BLaER1 treated with 17β-estradiol and CSF1 and Interleukin-3, amounts not matched to agents 10 nM and 100 nM (cell line): ENCODE measurements at regions not wholly inside any gene's neighbourhood (a gene's known extent, or its start where the extent isn't known, plus 50 kb on each side); places are given as distances from the start of the nearest gene placed in this dataset.

ENCODE experiments used
- H3K27ac ChIP-seq, 11 experiments: shearing (Covaris generic); formaldehyde crosslinking; 2 replicates each; pipeline ENCODE4 v1.8.1; 2022
- H3K27me3 ChIP-seq, 11 experiments: shearing (Covaris generic); formaldehyde crosslinking; 2 replicates each; pipeline ENCODE4 v1.8.1; 2022
- H3K36me3 ChIP-seq, 11 experiments: shearing (Covaris generic); formaldehyde crosslinking; 2 replicates each; pipeline ENCODE4 v1.8.1; 2022
- H3K4me1 ChIP-seq, 10 experiments: shearing (Covaris generic); formaldehyde crosslinking; 2 replicates each; pipeline ENCODE4 v1.8.1; 2022
- H3K4me2 ChIP-seq, 11 experiments: shearing (Covaris generic); formaldehyde crosslinking; 2 replicates each; pipeline ENCODE4 v1.8.1; 2022
- H3K4me3 ChIP-seq, 10 experiments: shearing (Covaris generic); formaldehyde crosslinking; 2 replicates each; pipeline ENCODE4 v1.8.1; 2022
- H3K9ac ChIP-seq, 11 experiments: shearing (Covaris generic); formaldehyde crosslinking; 2 replicates each; pipeline ENCODE4 v1.8.1; 2022
- H3K9me3 ChIP-seq, 11 experiments: shearing (Covaris generic); formaldehyde crosslinking; replicated peaks in 1 of 11; 2 replicates each; pipeline ENCODE4 v1.8.1; 2022
- H4K20me1 ChIP-seq, 11 experiments: shearing (Covaris generic); formaldehyde crosslinking; 2 replicates each; pipeline ENCODE4 v1.8.1; 2022
- Cebpa-rat ChIP-seq, 11 experiments: shearing (Covaris generic); IDR thresholded peaks; 2 replicates each; pipeline ENCODE4 v1.8.1; 2022

DNA sequence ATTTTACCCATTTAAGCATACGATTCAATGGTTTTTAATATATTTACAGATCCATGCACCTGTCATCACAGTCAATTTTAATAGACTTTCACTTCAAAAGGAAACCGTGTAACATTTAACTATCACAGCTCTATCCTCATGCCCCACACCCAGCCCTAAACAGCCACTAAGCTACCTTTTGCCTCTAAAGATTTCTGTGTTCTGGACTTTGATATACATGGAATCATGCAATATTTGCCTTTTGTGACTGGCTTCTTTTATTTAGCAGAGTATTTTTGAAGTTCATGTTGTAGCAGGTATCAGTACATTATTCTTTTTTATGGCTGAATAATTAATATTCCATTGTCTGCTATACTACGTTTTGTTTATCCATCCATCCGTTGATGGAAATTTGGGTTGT lies 50.3 kb upstream of the STX16 start:
- Histone ChIP-seq H3K27ac (no peak overlapping the region), H3K9me3 (no peaks in the 10 kb centered on the region; a peak in 1 of 22 replicates), H3K4me3 (no peak overlapping the region), H3K4me1 (peaks cover 0 to 21% (median 11%) of the 10 kb centered on the region in 10 experiments; a peak in 13 of 20 replicates), H3K4me2 (no peak overlapping the region), H3K36me3 (no peaks in the 10 kb centered on the region), H3K27me3 (no peaks in the 10 kb centered on the region), H4K20me1 (no peaks in the 10 kb centered on the region), H3K9ac (no peak overlapping the region)
- TF ChIP-seq Cebpa-rat (IDR thresholded peaks at IDR 0.05) = no peak

DNA sequence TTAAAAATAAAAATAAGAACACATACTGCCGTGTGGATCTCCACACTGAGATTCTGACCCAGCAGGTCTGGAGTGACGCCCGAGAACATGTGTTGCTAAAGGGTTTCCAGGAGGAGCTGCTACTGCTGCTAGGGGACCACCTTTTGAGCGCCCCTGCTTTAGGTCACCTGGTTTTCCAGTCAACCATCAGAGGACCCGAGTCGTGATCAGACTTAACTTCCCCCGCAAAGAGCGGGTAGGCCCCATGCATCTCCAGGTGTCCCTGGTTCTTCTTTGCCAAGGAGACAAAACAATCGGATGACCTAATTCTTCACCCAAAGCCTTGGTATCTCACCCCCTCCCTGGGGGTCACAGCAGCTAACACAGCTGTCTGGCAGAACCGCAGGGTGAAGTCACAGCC lies 51.1 kb upstream of the STX16 start:
- no peak overlapping the region for H3K4me2 ChIP-seq
- no peak overlapping the region for H3K27ac ChIP-seq
- H3K4me1 ChIP-seq = peaks cover 0 to 16% (median 9%) of the 10 kb centered on the region in 10 experiments; a peak in 13 of 20 replicates
- no peaks in the 10 kb centered on the region; a peak in 1 of 22 replicates for H3K9me3 ChIP-seq
- no peak overlapping the region for H3K9ac ChIP-seq
- no peaks in the 10 kb centered on the region for H3K27me3 ChIP-seq
- no peaks in the 10 kb centered on the region for H3K36me3 ChIP-seq
- no peak overlapping the region for H3K4me3 ChIP-seq
- no peaks in the 10 kb centered on the region for H4K20me1 ChIP-seq
- no peak for TF ChIP-seq Cebpa-rat (IDR thresholded peaks at IDR 0.05)

DNA sequence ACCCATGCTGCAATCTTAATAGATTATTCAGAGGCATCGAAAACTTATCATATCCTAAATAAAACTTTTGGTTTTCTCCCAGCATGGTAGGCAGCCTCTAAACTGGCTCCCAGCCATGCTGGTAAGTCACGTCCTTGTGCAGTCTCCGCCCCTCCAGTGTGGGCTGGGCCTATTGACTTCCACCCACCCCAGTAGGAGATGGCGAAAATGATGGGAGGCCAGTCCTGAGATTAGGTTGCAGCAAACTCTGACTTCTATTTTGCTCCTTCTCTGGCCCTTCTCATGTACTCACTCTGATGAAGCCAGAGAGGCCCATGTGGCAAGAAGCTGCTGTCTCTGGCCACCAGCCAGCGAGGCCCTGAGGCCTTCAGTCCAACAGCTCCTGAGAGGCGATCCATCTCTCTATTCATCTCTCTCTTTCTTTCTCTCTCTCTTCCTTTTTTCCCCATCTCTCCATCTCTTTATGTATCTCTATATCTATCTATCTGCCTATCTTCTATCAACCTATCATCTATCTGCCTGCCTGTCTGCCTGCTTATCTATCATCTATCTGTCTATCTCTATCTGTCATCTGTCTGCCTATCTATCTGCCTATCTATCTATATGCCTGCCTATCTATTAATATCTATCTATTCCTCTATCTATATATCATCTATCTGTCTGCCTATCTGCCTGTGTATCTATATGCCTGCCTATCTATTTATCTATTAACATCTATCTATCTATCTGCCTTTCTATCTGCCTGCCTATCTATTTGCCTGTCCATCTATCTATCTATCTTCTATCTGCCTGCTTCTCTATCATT lies 52.7 kb upstream of the STX16 start:
- no peaks in the 10 kb centered on the region; a peak in 1 of 22 replicates for H3K9me3 ChIP-seq
- H3K4me1 ChIP-seq = peaks cover 0 to 6% (median 0%) of the 10 kb centered on the region in 10 experiments; a peak in 2 of 20 replicates
- H3K4me2 ChIP-seq = no peak overlapping the region
- H3K4me3 ChIP-seq = no peak overlapping the region
- no peaks in the 10 kb centered on the region for H3K36me3 ChIP-seq
- H3K27ac ChIP-seq = no peak overlapping the region
- H4K20me1 ChIP-seq = no peaks in the 10 kb centered on the region
- H3K9ac ChIP-seq = no peak overlapping the region
- TF ChIP-seq Cebpa-rat (IDR thresholded peaks at IDR 0.05) = no peak
- no peaks in the 10 kb centered on the region for H3K27me3 ChIP-seq

DNA sequence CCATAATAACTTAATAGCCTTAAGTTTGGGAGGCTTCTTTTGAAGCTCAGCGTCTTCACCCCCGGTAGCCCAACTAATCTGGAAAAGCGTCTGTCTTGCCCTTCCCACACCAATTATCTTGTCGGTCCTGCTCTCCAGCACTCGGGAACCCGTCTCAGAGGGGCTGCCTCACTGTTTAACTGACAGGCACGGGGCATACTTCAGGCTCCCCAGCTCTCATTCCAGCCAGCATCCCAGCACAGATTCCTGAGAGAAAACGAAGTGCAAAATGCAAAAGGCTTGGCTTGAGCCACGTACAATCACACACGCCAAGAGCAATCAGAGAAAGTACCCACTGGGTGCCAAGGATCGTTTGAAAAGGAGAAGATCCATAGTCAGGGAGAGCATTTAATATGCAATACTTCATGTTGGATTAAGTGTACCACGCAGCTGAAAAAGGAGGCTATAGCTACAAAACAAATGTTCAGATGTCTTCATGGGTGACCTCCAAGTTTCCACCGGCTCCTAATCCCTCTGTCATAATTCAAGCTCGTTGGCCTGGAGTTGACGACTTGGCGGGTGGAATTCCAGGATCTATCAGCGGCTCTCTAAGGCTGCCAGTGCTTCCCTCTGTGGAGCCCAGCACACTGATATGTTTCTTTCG lies 53.7 kb upstream of the STX16 start:
- H3K27ac ChIP-seq = no peak overlapping the region
- no peak overlapping the region for H3K4me2 ChIP-seq
- no peaks in the 10 kb centered on the region for H4K20me1 ChIP-seq
- no peaks in the 10 kb centered on the region for H3K27me3 ChIP-seq
- H3K9me3 ChIP-seq = no peaks in the 10 kb centered on the region; a peak in 1 of 22 replicates
- TF ChIP-seq Cebpa-rat (IDR thresholded peaks at IDR 0.05) = no peak
- no peaks in the 10 kb centered on the region for H3K36me3 ChIP-seq
- H3K4me1 ChIP-seq = peaks cover 0 to 6% (median 0%) of the 10 kb centered on the region in 10 experiments; a peak in 2 of 20 replicates
- no peak overlapping the region for H3K4me3 ChIP-seq
- H3K9ac ChIP-seq = no peak overlapping the region

DNA sequence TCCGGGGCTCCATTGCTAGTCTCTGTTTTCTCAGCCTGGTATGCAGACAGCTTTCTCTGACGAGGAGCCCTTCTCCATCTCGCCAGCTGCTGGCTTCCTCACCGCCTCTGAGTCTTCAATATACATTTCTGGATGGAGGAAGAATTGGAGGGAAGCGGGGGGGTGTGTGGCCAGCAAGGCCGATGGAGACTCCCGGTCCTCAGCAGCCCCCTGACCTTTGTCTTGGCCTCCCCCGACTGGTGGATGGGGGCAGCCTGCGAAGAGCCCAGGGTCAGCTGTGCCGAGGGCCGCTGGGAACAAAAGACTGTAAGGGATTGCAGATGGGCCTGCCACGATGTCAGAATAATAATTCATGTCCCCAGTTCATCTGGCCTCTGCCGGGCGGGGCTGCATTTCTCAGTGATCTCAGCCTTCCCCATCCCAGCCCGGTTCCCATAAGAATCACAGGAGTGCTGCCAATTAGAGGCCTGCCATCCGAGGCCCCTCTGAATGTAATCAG lies 54.3 kb upstream of the STX16 start:
- no peak for TF ChIP-seq Cebpa-rat (IDR thresholded peaks at IDR 0.05)
- Histone ChIP-seq H3K9me3 (no peaks in the 10 kb centered on the region; a peak in 1 of 22 replicates), H3K27ac (no peak overlapping the region), H3K9ac (no peak overlapping the region), H3K4me2 (no peak overlapping the region), H3K4me1 (peaks cover 0 to 6% (median 0%) of the 10 kb centered on the region in 10 experiments; a peak in 2 of 20 replicates), H3K27me3 (no peaks in the 10 kb centered on the region), H3K36me3 (no peaks in the 10 kb centered on the region), H3K4me3 (no peak overlapping the region), H4K20me1 (no peaks in the 10 kb centered on the region)

DNA sequence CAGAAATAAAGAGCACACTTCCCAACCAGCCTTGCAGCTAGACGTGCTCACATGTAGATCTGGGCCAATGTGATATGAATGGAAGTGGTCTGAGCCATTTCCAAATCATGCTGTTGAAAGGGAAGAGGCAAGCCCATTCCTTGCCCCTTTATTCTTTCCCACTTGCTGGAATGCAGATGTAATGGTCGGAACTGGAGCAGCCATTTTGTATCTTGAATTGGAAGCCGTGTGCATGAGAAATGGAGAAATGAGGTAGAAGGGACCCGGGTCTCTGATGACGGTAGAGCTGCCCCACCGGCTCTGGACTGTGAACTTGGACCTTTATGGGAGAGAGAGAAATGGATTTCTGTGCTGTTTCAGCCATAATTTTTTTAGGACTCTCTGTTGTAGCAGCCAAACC lies 54.8 kb upstream of the STX16 start:
- Histone ChIP-seq H3K4me1 (peaks cover 0 to 9% (median 0%) of the 10 kb centered on the region in 10 experiments; a peak in 4 of 20 replicates), H3K27me3 (no peaks in the 10 kb centered on the region), H3K4me3 (no peak overlapping the region)

DNA sequence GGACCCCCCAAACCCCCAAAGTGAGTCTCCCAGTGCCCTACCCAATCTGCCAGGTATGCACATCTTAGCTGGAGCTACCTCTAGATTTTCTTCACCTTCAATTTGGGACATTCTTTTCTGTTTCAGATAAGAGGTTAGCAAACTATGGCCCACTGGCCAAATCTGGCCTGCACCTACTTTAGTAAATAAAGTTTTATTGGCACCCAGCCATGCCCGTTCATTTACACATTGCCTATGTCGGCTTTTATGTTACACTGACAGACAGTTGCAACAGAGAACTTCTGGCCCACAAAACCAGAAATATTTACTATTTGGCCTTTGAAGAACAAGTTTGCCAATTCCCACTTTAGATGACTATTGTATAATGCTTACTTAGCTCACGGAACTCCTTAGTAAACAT lies 55.9 kb upstream of the STX16 start:
- Histone ChIP-seq H3K27me3 (no peaks in the 10 kb centered on the region), H3K4me3 (no peak overlapping the region), H3K27ac (no peak overlapping the region), H3K4me1 (peaks cover 0 to 18% (median 10%) of the 10 kb centered on the region in 10 experiments; a peak in 15 of 20 replicates), H3K4me2 (no peak overlapping the region), H4K20me1 (no peaks in the 10 kb centered on the region), H3K36me3 (no peaks in the 10 kb centered on the region), H3K9ac (no peak overlapping the region), H3K9me3 (no peaks in the 10 kb centered on the region; a peak in 1 of 22 replicates)
- TF ChIP-seq Cebpa-rat (IDR thresholded peaks at IDR 0.05) = no peak

More for the DNA sequence above, 54.8 kb upstream of the STX16 start:
- no peak overlapping the region for H3K9ac ChIP-seq
- no peak overlapping the region for H3K27ac ChIP-seq
- no peak overlapping the region for H3K4me2 ChIP-seq
- H3K9me3 ChIP-seq = no peaks in the 10 kb centered on the region; a peak in 1 of 22 replicates
- H3K36me3 ChIP-seq = no peaks in the 10 kb centered on the region
- H4K20me1 ChIP-seq = no peaks in the 10 kb centered on the region
- no peak for TF ChIP-seq Cebpa-rat (IDR thresholded peaks at IDR 0.05)

DNA sequence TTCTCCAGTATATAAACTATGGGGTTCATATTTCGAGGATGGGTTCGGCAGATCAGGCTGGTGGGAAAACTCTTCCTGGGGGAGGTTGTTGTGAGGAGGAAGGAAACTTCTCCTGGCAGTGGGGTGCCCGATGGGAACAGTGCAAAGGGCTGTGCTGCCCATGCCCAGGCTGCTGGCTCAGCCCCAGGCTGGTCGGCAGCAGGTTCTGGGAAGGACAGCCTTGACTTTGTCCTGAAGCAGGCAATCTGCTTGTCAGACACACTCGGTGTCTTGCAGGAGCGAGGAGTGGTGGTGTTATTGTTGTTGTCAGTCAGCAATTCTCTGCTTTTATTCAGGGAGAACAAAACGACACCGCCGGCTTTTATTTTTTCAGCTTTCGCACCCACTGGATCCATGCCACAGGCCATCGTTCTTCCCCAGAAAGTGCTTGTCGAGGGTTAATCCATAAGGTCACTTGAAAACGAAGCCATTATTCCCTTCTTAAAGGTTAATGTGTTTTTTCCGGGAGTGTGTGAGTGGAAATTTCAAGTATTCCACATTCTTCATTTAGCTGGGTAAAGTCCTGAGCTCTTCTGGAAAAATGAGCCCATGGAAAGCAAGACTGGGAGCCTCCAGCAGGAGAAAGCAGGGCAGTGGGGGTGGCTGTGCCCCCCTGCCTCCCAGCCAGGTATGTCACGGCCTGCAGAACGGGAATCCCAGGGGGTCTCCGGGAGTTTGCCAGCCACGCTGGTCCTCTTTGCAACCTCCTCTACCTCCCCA lies 57.0 kb upstream of the STX16 start:
- H3K27me3 ChIP-seq = no peaks in the 10 kb centered on the region
- no peak overlapping the region for H3K4me2 ChIP-seq

More for the DNA sequence above, 57.0 kb upstream of the STX16 start:
- Histone ChIP-seq H3K9me3 (no peaks in the 10 kb centered on the region; a peak in 1 of 22 replicates), H3K27ac (no peak overlapping the region), H3K36me3 (no peaks in the 10 kb centered on the region), H4K20me1 (no peaks in the 10 kb centered on the region), H3K9ac (no peak overlapping the region), H3K4me1 (peaks cover 0 to 25% (median 20%) of the 10 kb centered on the region in 10 experiments; a peak in 15 of 20 replicates), H3K4me3 (no peak overlapping the region)
- TF ChIP-seq Cebpa-rat (IDR thresholded peaks at IDR 0.05) = no peak
